ENCODE measurements at regions not wholly inside any gene's neighbourhood (a gene's known extent, or its start where the extent isn't known, plus 50 kb on each side); places are given as distances from the start of the nearest gene placed in this dataset.

- no peak overlapping the region for H2BK5ac ChIP-seq (ENCODE audit: low read depth, low read length, poor library complexity)
- H3K18ac ChIP-seq (ENCODE audit: low read length) = no peak overlapping the region
- H2BK120ac ChIP-seq (ENCODE audit: insufficient read depth, low read length, poor library complexity) = no peak overlapping the region
- H3K9me3 ChIP-seq (ENCODE audit: insufficient read depth, low read depth, low read length) = no peaks in the 10 kb centered on the region
- H3K4me3 ChIP-seq (ENCODE audit: low read depth, low read length) = no peak overlapping the region
- WGBS (ENCODE audit: extremely low coverage, insufficient coverage, insufficient read length) = no CpG with 5 or more reads among the region's 1 CpG
- H3K14ac ChIP-seq (ENCODE audit: low read length) = no peak overlapping the region
- no peak overlapping the region for H2AFZ ChIP-seq (ENCODE audit: insufficient read depth, low read length, poor library complexity)
- no peaks in the 10 kb centered on the region for H3K27me3 ChIP-seq (ENCODE audit: insufficient read depth, low read length)
- H3K79me1 ChIP-seq (ENCODE audit: low read length) = no peaks in the 10 kb centered on the region
- no peaks in the 10 kb centered on the region for H3K36me3 ChIP-seq (ENCODE audit: control insufficient read depth in 1 of 2, insufficient read depth in 2 of 2, low read length in 2 of 2)
- no peak overlapping the region for H3K23ac ChIP-seq (ENCODE audit: low read length)
- H3K79me2 ChIP-seq (ENCODE audit: control insufficient read depth, insufficient read depth, low read length, poor library complexity) = no peaks in the 10 kb centered on the region
- H3K9ac ChIP-seq (ENCODE audit: low read length) = no peak overlapping the region
- no peak overlapping the region for H3K4ac ChIP-seq (ENCODE audit: low read depth, low read length)
- H4K12ac ChIP-seq (ENCODE audit: low read depth, low read length) = no peak overlapping the region
- H3K4me2 ChIP-seq (ENCODE audit: low read length) = no peak overlapping the region
- no peak for DNase-seq
- H2BK12ac ChIP-seq (ENCODE audit: low read length) = no peak overlapping the region
- H3K4me1 ChIP-seq (ENCODE audit: control insufficient read depth in 1 of 2, insufficient read depth in 2 of 2, low read length in 2 of 2) = no peaks in the 10 kb centered on the region
- no peak overlapping the region for H4K8ac ChIP-seq (ENCODE audit: low read depth, low read length)
- no peak overlapping the region for H3K27ac ChIP-seq (ENCODE audit: low read depth, low read length)
- H2AK5ac ChIP-seq (ENCODE audit: low read length) = no peak overlapping the region
- no peak overlapping the region for H4K91ac ChIP-seq (ENCODE audit: low read depth, low read length)
Observed at GRCh38 chr13:58300974-58301681, 669.6 kb downstream of the PCDH17 start.

DNA sequence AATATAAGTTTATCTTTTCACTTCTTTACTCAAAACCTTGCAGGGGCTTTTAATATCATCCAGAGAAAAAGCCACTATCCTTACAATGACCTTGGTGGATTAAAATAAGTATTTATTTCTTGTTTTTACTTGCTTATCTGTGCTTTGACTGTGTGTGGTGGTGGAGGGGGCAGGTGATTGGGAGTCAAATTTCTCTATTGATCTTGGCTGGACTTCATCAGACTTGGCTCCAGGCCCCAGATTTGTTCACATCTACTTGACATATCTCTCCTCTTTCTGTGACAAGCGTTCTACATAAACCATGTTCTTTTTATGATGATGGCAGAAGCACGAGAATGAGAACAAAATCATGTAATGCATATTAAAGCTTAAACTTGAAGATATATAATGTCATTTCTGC is 670.8 kb downstream of the PCDH17 start:
- no peak overlapping the region for H2BK5ac ChIP-seq (ENCODE audit: low read depth, low read length, poor library complexity)
- WGBS (ENCODE audit: extremely low coverage, insufficient coverage, insufficient read length) = no CpG with 5 or more reads among the region's 2 CpGs
- H2BK12ac ChIP-seq (ENCODE audit: low read length) = no peak overlapping the region
- H3K9me3 ChIP-seq (ENCODE audit: insufficient read depth, low read depth, low read length) = no peaks in the 10 kb centered on the region
- no peak overlapping the region for H4K12ac ChIP-seq (ENCODE audit: low read depth, low read length)
- H2BK120ac ChIP-seq (ENCODE audit: insufficient read depth, low read length, poor library complexity) = no peak overlapping the region
- H3K4me2 ChIP-seq (ENCODE audit: low read length) = no peak overlapping the region
- no peak overlapping the region for H3K14ac ChIP-seq (ENCODE audit: low read length)
- no peaks in the 10 kb centered on the region for H3K36me3 ChIP-seq (ENCODE audit: control insufficient read depth in 1 of 2, insufficient read depth in 2 of 2, low read length in 2 of 2)
- no peak overlapping the region for H4K8ac ChIP-seq (ENCODE audit: low read depth, low read length)
- DNase-seq = no peak
- no peaks in the 10 kb centered on the region for H3K79me1 ChIP-seq (ENCODE audit: low read length)
- no peak overlapping the region for H3K4me3 ChIP-seq (ENCODE audit: low read depth, low read length)
- H3K18ac ChIP-seq (ENCODE audit: low read length) = no peak overlapping the region
- no peaks in the 10 kb centered on the region for H3K27me3 ChIP-seq (ENCODE audit: insufficient read depth, low read length)
- no peaks in the 10 kb centered on the region for H3K79me2 ChIP-seq (ENCODE audit: control insufficient read depth, insufficient read depth, low read length, poor library complexity)
- H2AFZ ChIP-seq (ENCODE audit: insufficient read depth, low read length, poor library complexity) = no peak overlapping the region
- no peak overlapping the region for H3K23ac ChIP-seq (ENCODE audit: low read length)
- H2AK5ac ChIP-seq (ENCODE audit: low read length) = no peak overlapping the region
- H3K9ac ChIP-seq (ENCODE audit: low read length) = no peak overlapping the region
- no peak overlapping the region for H3K4ac ChIP-seq (ENCODE audit: low read depth, low read length)
- no peaks in the 10 kb centered on the region for H3K4me1 ChIP-seq (ENCODE audit: control insufficient read depth in 1 of 2, insufficient read depth in 2 of 2, low read length in 2 of 2)
- H3K27ac ChIP-seq (ENCODE audit: low read depth, low read length) = no peak overlapping the region
- H4K91ac ChIP-seq (ENCODE audit: low read depth, low read length) = no peak overlapping the region

DNA sequence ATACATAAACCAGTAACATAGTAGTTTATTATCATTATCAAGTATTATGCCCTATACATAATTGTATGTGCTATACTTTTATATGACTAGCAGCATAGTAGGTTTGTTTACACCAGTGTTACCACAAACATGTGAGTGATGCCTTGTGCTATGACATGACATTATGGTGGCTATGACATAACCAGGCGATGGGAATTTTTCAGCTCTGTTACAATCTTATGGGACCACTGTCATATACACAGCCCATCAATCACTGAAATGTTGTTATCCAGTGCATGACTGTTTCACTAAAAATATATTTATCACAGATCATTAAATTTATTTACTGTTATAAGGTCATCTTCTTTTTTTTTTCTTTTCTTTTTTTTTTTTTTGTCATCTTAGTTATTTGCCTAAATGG is 674.5 kb downstream of the PCDH17 start:
- Histone ChIP-seq H2AFZ (ENCODE audit: insufficient read depth, low read length, poor library complexity) (no peak overlapping the region), H3K79me2 (ENCODE audit: control insufficient read depth, insufficient read depth, low read length, poor library complexity) (no peaks in the 10 kb centered on the region), H3K27ac (ENCODE audit: low read depth, low read length) (no peak overlapping the region), H4K91ac (ENCODE audit: low read depth, low read length) (no peak overlapping the region), H4K12ac (ENCODE audit: low read depth, low read length) (no peak overlapping the region), H3K4me3 (ENCODE audit: low read depth, low read length) (no peak overlapping the region), H2BK5ac (ENCODE audit: low read depth, low read length, poor library complexity) (no peak overlapping the region), H3K4ac (ENCODE audit: low read depth, low read length) (no peak overlapping the region), H3K9ac (ENCODE audit: low read length) (no peak overlapping the region), H3K36me3 (ENCODE audit: control insufficient read depth in 1 of 2, insufficient read depth in 2 of 2, low read length in 2 of 2) (no peaks in the 10 kb centered on the region), H4K8ac (ENCODE audit: low read depth, low read length) (no peak overlapping the region), H3K27me3 (ENCODE audit: insufficient read depth, low read length) (no peaks in the 10 kb centered on the region), H3K4me2 (ENCODE audit: low read length) (no peak overlapping the region), H3K23ac (ENCODE audit: low read length) (no peak overlapping the region), H2BK12ac (ENCODE audit: low read length) (no peak overlapping the region), H3K79me1 (ENCODE audit: low read length) (no peaks in the 10 kb centered on the region), H3K14ac (ENCODE audit: low read length) (no peak overlapping the region), H3K4me1 (ENCODE audit: control insufficient read depth in 1 of 2, insufficient read depth in 2 of 2, low read length in 2 of 2) (no peaks in the 10 kb centered on the region), H2BK120ac (ENCODE audit: insufficient read depth, low read length, poor library complexity) (no peak overlapping the region), H2AK5ac (ENCODE audit: low read length) (no peak overlapping the region), H3K18ac (ENCODE audit: low read length) (no peak overlapping the region), H3K9me3 (ENCODE audit: insufficient read depth, low read depth, low read length) (no peaks in the 10 kb centered on the region)
- DNase-seq = no peak
- no CpG with 5 or more reads among the region's 1 CpG for WGBS (ENCODE audit: extremely low coverage, insufficient coverage, insufficient read length)

DNA sequence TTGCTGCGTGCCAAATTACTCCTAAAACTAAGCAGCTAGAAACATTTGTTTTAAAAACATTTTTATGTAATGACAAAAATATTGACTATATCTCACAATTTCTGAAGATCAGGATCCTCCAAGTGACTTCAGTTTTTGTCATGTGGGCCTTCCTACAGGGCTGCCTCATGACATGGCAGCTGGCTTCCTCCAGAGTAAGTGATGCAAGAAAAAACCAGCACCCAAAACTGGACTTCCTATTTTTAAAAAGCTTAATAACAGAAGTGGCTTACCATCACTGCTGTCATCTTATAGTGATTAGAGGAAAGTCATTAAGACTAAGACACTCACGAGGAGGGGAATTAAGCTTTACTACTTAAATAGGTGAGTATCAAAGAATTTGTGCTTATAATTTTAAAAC is 681.7 kb downstream of the PCDH17 start:
- Histone ChIP-seq H3K27ac (ENCODE audit: low read depth, low read length) (no peak overlapping the region), H3K18ac (ENCODE audit: low read length) (no peak overlapping the region), H2BK120ac (ENCODE audit: insufficient read depth, low read length, poor library complexity) (no peak overlapping the region), H3K4me3 (ENCODE audit: low read depth, low read length) (no peak overlapping the region), H3K27me3 (ENCODE audit: insufficient read depth, low read length) (no peaks in the 10 kb centered on the region), H3K4me1 (ENCODE audit: control insufficient read depth in 1 of 2, insufficient read depth in 2 of 2, low read length in 2 of 2) (no peaks in the 10 kb centered on the region), H2AK5ac (ENCODE audit: low read length) (no peak overlapping the region), H2AFZ (ENCODE audit: insufficient read depth, low read length, poor library complexity) (no peak overlapping the region), H3K36me3 (ENCODE audit: control insufficient read depth in 1 of 2, insufficient read depth in 2 of 2, low read length in 2 of 2) (no peaks in the 10 kb centered on the region), H3K4me2 (ENCODE audit: low read length) (no peak overlapping the region), H4K91ac (ENCODE audit: low read depth, low read length) (no peak overlapping the region), H3K23ac (ENCODE audit: low read length) (no peak overlapping the region), H3K9ac (ENCODE audit: low read length) (no peak overlapping the region), H3K4ac (ENCODE audit: low read depth, low read length) (no peak overlapping the region), H3K79me2 (ENCODE audit: control insufficient read depth, insufficient read depth, low read length, poor library complexity) (no peaks in the 10 kb centered on the region), H4K8ac (ENCODE audit: low read depth, low read length) (no peak overlapping the region), H3K9me3 (ENCODE audit: insufficient read depth, low read depth, low read length) (no peaks in the 10 kb centered on the region), H3K79me1 (ENCODE audit: low read length) (no peaks in the 10 kb centered on the region), H4K12ac (ENCODE audit: low read depth, low read length) (no peak overlapping the region), H3K14ac (ENCODE audit: low read length) (no peak overlapping the region), H2BK5ac (ENCODE audit: low read depth, low read length, poor library complexity) (no peak overlapping the region), H2BK12ac (ENCODE audit: low read length) (no peak overlapping the region)
- WGBS (ENCODE audit: extremely low coverage, insufficient coverage, insufficient read length) = no CpG with 5 or more reads among the region's 2 CpGs
- DNase-seq = no peak

All from trophoblast cell (in vitro differentiated cells and primary cell).